Endodermal cell (in vitro differentiated cells): ENCODE measurements at regions not wholly inside any gene's neighbourhood (a gene's known extent, or its start where the extent isn't known, plus 50 kb on each side); places are given as distances from the start of the nearest gene placed in this dataset.
A peak's percentile ranks its signal among the peaks of the same experiment; 100 is the strongest.

Experiments used
- DNase-seq: peaks from one replicate; pipeline ENCODE4 v3.0.0-alpha.2; 2017
- H3K27ac ChIP-seq: 2 replicates; pipeline ENCODE4 v1.5.1; 2013; ENCODE audit warnings: mild to moderate bottlenecking, low read depth, low read length, moderate library complexity
- H3K27me3 ChIP-seq: 2 replicates; pipeline ENCODE4 v1.6.1; 2013; ENCODE audit warnings: mild to moderate bottlenecking, low read length, moderate library complexity; ENCODE audit not compliant: insufficient read depth, control insufficient read depth, poor library complexity, severe bottlenecking
- H3K36me3 ChIP-seq: 2 replicates; pipeline ENCODE4 v1.7.0; 2013; ENCODE audit warnings: mild to moderate bottlenecking, low read length, moderate library complexity; ENCODE audit not compliant: control insufficient read depth, insufficient read depth
- H3K4me1 ChIP-seq: one replicate; pipeline ENCODE4 v1.7.0; 2013; ENCODE audit warnings: low read length; ENCODE audit not compliant: control insufficient read depth, insufficient read depth
- H3K4me3 ChIP-seq: 2 replicates; pipeline ENCODE4 v1.5.1; 2013; ENCODE audit warnings: mild to moderate bottlenecking, low read length, moderate library complexity
- H3K9ac ChIP-seq: 2 replicates; pipeline ENCODE4 v1.6.1; 2013; ENCODE audit warnings: mild to moderate bottlenecking, low read length, moderate library complexity; ENCODE audit not compliant: poor library complexity, severe bottlenecking; ENCODE audit errors: extremely low read depth
- H3K9me3 ChIP-seq: 2 replicates; pipeline ENCODE4 v1.6.1; 2013; ENCODE audit warnings: mild to moderate bottlenecking, low read length, moderate library complexity; ENCODE audit not compliant: control insufficient read depth
- H3K27ac Mint-ChIP-seq: 2 replicates; pipeline ENCODE4 v1.8.0; 2020; ENCODE audit warnings: mixed read lengths
- H3K27me3 Mint-ChIP-seq: 2 replicates; pipeline ENCODE4 v1.8.0; 2021; ENCODE audit warnings: mild to moderate bottlenecking, mixed read lengths; ENCODE audit not compliant: insufficient read depth
- H3K36me3 Mint-ChIP-seq: 2 replicates; pipeline ENCODE4 v1.8.0; 2020; ENCODE audit warnings: low read depth, mixed read lengths
- H3K4me1 Mint-ChIP-seq: 2 replicates; pipeline ENCODE4 v1.8.0; 2020; ENCODE audit warnings: mixed read lengths
- H3K4me3 Mint-ChIP-seq: 2 replicates; pipeline ENCODE4 v1.8.0; 2020; ENCODE audit warnings: mild to moderate bottlenecking, moderate library complexity, mixed read lengths
- H3K9me3 Mint-ChIP-seq: 2 replicates; pipeline ENCODE4 v1.8.0; 2020; ENCODE audit warnings: mild to moderate bottlenecking, mixed read lengths
- WGBS, 2 experiments: methylation state at CpG; one replicate each; pipeline versions ENCODE4 v1.1.5 to v1.1.7; 2013; ENCODE audit warnings: missing lambda C conversion rate in 2 of 2, mixed read lengths in 1 of 2; ENCODE audit not compliant: insufficient coverage in 1 of 2, insufficient read length in 1 of 2; 5-methylcytosine and 5-hydroxymethylcytosine counted together
- TF ChIP-seq, protein P1 (sequence below): fragments of 200-600 bp; sonication (generic); conservative IDR thresholded peaks from 2 replicates; pipeline ENCODE4 v1.5.0; 2021; ENCODE audit warnings: antibody characterized with exemption, mild to moderate bottlenecking

DNA sequence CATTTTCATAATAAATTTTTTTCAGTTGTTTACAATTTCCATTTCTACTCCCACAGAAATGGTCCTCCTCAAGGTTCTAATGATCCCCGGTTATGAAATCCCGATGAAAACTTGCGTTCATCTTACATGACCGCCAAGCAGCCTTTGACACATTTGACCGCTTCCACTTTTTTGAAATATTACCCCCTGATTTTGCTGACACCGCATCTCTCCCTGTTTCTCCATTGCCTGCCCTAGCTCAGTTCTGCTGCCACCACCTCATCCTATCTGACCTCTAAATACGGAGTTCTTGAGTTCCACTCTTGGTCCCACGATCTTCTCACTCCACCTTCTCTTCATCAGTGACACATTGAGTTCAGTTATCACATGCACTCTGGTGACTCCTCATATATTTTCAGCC lies 74.1 kb downstream of the SLC35B3 start:
- Mint-ChIP-seq H3K4me3 (no peak overlapping the region), H3K9me3 (no peaks in the 10 kb centered on the region), H3K27ac (no peak overlapping the region), H3K36me3 (no peaks in the 10 kb centered on the region), H3K4me1 (peaks cover 5% of the 10 kb centered on the region), H3K27me3 (no peaks in the 10 kb centered on the region)
- no peak overlapping the region for H3K27ac ChIP-seq
- TF ChIP-seq, protein P1, sequence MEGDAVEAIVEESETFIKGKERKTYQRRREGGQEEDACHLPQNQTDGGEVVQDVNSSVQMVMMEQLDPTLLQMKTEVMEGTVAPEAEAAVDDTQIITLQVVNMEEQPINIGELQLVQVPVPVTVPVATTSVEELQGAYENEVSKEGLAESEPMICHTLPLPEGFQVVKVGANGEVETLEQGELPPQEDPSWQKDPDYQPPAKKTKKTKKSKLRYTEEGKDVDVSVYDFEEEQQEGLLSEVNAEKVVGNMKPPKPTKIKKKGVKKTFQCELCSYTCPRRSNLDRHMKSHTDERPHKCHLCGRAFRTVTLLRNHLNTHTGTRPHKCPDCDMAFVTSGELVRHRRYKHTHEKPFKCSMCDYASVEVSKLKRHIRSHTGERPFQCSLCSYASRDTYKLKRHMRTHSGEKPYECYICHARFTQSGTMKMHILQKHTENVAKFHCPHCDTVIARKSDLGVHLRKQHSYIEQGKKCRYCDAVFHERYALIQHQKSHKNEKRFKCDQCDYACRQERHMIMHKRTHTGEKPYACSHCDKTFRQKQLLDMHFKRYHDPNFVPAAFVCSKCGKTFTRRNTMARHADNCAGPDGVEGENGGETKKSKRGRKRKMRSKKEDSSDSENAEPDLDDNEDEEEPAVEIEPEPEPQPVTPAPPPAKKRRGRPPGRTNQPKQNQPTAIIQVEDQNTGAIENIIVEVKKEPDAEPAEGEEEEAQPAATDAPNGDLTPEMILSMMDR: no peak
- H3K4me1 ChIP-seq: peaks cover 4% of the 10 kb centered on the region
- H3K9ac ChIP-seq: no peak overlapping the region
- H3K9me3 ChIP-seq: no peaks in the 10 kb centered on the region
- 94 to 97% methylated on average over 8 of the region's 8 CpGs for WGBS, 2 experiments
- no peaks in the 10 kb centered on the region for H3K27me3 ChIP-seq
- DNase-seq: no peak
- H3K4me3 ChIP-seq: no peak overlapping the region
- no peaks in the 10 kb centered on the region for H3K36me3 ChIP-seq

DNA sequence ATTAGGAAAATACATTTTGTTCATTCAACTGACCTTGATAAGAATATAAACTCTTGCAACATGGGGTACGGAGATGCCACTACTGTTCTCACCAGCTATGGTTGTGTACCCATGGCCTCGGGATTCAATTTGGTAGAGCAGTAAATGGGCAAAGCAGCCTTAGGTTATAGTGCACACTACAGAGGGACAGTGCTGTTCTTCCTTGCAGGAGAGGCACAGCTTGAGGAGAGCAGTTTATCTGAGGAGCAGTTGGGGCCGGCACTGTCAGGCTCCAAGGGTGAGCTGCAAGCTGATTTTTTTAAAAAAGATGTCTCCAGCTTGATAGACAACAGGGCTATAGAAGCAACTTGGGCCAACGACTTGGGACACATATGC lies 82.4 kb downstream of the SLC35B3 start:
- Mint-ChIP-seq H3K27me3 (no peaks in the 10 kb centered on the region), H3K36me3 (no peaks in the 10 kb centered on the region), H3K4me1 (no peaks in the 10 kb centered on the region), H3K4me3 (no peak overlapping the region), H3K9me3 (no peaks in the 10 kb centered on the region), H3K27ac (no peak overlapping the region)
- H3K9me3 ChIP-seq: no peaks in the 10 kb centered on the region
- no peaks in the 10 kb centered on the region for H3K27me3 ChIP-seq
- TF ChIP-seq, protein P1: no peak
- WGBS, 2 experiments: 86 to 89% methylated on average over 3 to 4 of the region's 4 CpGs
- peak overlapping the region; percentile 2 for H3K27ac ChIP-seq
- no peak overlapping the region for H3K9ac ChIP-seq
- no peak overlapping the region for H3K4me3 ChIP-seq
- H3K36me3 ChIP-seq: no peaks in the 10 kb centered on the region
- H3K4me1 ChIP-seq: no peaks in the 10 kb centered on the region
- no peak for DNase-seq

DNA sequence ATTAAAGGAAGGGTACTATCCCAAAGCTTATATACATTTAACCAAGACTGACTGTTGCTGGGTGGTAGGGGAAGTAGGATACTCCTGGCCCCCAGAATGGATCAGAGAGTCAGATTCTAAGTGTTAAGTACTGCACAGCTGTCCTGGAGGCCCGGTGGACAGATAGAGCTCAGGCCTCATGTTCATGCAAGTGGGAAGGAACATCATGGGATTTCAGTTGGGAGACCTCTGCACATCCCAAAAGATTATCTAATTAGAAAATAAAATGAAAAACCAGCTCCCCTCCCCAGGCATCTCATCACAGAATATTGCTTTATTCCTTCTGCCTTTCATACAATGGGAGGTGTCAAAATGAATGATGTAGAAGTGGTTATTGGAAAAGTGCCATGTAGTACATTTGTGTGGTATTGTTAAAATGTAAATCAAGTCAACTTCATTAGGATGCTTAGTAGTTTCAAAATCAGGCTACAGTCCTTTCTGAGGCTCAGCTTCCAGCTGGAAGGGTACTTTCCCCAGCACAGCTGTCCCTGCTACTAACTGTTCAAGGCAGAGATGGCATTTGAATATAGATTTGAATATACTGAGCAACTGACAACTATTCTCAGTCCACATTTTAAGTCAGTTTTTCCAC lies 82.9 kb downstream of the SLC35B3 start:
- no peaks in the 10 kb centered on the region for H3K36me3 ChIP-seq
- no peaks in the 10 kb centered on the region for H3K27me3 Mint-ChIP-seq
- no peaks in the 10 kb centered on the region for H3K9me3 ChIP-seq
- H3K4me3 ChIP-seq: no peak overlapping the region
- no peak overlapping the region for H3K4me3 Mint-ChIP-seq
- H3K27ac Mint-ChIP-seq: no peak overlapping the region
- H3K4me1 Mint-ChIP-seq: no peaks in the 10 kb centered on the region
- H3K36me3 Mint-ChIP-seq: no peaks in the 10 kb centered on the region
- no peak overlapping the region for H3K9ac ChIP-seq
- WGBS, 2 experiments: 90% methylated on average over 1 of the region's 1 CpG; no CpG with 5 or more reads in 1 of the 2 experiments
- H3K9me3 Mint-ChIP-seq: no peaks in the 10 kb centered on the region
- TF ChIP-seq, protein P1: no peak
- H3K27me3 ChIP-seq: no peaks in the 10 kb centered on the region
- DNase-seq: no peak
- no peaks in the 10 kb centered on the region for H3K4me1 ChIP-seq
- H3K27ac ChIP-seq: no peak overlapping the region
